ENCODE measurements at regions not wholly inside any gene's neighbourhood (a gene's known extent, or its start where the extent isn't known, plus 50 kb on each side); places are given as distances from the start of the nearest gene placed in this dataset.

DNA sequence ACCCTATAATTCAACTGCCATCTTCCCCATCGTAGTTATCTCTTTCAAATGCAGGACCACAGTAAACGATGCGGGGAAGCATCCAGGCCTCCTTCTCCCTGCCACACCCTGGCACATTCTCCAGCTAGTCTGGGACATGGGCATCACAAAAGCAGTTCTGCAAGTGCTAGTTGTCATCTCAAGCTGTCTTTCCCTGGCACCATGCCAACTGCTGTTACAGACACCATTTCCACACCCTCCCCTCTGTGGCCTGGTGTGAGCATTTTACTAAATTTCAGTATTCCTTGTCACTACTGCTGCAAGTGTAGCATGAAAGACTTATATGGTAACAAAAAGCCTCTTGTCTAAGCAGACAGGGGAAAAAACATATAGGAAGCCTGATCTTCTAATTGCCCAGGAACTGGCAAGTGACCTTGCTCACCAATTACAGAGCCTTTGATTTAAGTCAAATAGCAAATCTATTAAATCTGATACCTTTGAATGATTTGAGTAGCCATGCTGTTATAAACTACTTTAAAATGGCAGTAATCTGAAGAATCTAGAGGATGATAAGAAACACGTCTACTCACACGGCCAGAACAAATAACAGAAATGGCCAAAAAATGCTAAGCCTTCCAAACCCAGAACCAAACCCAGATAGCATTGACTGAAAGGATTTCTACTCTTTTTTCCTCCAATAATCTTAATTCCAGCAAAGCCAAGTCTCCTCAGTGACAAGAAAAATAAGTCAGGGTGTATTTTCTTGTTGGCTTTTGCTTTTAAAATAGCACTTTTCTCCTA lies 179.0 kb downstream of the NUFIP1 start:
- TF ChIP-seq CTCF (IDR thresholded peaks at IDR 0.05; ENCODE audit: insufficient read depth, low read depth, low read length) (no peak), EZH2 (IDR thresholded peaks at IDR 0.05; ENCODE audit: insufficient read depth, low read length) (no peak)
